Middle frontal gyrus (tissue), 1 donor: ENCODE measurements at regions not wholly inside any gene's neighbourhood (a gene's known extent, or its start where the extent isn't known, plus 50 kb on each side); places are given as distances from the start of the nearest gene placed in this dataset.
A peak's percentile ranks its signal among the peaks of the same experiment; 100 is the strongest.

Source experiments
- DNase-seq: peaks from one replicate; pipeline ENCODE4 v3.0.0-alpha.2; 2015; ENCODE audit warnings: low spot score; ENCODE audit errors: extremely low spot score

DNA sequence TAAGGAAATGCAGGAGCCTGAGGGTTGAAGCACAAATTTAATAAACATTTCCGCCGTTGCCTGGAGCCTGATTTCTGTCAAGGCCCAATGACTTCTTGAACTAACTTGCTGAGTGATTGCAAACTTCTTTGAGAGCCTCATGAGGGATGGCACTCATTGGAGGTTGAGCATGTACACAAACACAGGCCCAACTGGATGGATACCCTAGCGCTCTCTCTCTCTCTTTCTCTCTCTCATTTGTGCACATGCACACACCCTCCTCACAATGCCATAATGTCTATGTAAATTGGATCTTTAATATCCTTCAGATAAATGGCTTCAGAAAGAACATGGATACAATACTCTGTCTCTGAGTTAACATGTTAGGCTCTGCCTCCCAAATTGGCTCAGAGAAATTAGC lies 597.7 kb upstream of the CADM1 start:
- no peak for DNase-seq

DNA sequence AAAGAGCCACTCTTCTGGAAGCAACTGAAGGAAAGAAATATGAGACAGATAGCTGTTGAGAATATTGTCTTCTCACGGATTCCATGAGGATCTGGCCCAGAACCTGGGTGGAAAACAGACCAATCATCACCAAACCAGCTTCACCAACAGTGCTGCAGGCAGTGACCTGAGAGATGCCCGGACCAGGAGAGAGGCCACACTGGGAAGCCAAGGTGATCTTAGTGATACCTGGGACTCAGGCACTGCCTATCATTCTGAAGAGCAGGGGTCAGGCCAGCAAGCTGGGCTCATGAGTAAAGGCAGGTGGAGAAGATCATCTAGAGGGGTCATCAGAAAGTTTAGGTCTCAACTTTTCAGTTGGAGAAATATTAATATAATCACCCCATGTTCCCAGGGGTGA lies 595.8 kb upstream of the CADM1 start:
- no peak for DNase-seq

DNA sequence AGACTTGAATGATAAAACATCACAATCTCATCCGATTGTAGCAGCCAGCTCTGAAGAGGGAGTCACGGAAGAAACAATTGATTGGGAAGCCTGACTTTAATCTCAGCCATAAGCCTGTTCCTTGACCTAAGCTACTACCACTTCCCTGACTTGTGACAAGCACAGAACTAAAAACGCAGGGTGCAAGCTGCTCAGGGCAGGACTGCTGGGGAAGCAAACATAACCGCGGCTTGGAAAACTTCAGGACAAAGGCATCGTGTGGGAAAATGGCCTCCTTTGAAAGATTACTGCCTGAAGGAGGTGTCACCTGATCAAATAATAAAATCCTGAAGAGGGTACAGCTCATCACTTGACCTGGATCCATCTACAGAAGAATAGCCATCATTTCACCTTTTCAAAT lies 595.3 kb upstream of the CADM1 start:
- no peak for DNase-seq

DNA sequence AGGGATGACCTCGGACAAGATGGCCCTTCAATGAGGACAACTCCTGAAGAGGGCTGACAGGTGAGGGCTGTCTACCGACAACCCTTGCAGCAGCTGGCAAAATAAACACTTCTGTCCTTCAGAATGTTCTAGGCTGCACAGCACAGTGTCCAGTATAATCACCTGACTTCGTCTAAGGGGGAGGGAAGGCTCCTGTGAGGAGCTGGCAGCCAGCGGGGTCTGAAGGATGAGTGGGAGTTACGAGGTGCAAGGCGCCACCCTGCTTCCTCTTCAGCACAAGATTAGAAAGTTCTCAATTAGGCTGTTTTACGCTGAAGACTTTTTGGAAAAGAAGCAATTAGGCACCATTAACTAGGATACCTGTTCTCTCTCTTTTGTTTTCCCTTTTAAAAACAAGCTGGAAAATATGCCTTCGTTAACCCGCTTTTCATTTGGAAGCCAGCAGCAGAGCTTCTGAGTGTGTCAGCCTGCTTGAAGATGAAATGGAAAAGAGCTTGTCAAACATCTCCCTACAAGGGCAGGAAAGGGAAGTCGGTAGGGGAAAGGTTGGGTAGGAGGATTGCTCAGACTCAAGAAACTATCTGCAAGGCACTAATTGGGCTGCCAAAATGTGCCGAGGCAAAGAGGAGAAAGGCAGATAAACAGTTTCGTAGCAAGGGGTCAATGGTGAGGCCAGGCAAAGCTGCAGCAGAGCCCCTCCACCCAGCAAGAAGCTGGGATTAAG lies 592.2 kb upstream of the CADM1 start:
- no peak for DNase-seq

DNA sequence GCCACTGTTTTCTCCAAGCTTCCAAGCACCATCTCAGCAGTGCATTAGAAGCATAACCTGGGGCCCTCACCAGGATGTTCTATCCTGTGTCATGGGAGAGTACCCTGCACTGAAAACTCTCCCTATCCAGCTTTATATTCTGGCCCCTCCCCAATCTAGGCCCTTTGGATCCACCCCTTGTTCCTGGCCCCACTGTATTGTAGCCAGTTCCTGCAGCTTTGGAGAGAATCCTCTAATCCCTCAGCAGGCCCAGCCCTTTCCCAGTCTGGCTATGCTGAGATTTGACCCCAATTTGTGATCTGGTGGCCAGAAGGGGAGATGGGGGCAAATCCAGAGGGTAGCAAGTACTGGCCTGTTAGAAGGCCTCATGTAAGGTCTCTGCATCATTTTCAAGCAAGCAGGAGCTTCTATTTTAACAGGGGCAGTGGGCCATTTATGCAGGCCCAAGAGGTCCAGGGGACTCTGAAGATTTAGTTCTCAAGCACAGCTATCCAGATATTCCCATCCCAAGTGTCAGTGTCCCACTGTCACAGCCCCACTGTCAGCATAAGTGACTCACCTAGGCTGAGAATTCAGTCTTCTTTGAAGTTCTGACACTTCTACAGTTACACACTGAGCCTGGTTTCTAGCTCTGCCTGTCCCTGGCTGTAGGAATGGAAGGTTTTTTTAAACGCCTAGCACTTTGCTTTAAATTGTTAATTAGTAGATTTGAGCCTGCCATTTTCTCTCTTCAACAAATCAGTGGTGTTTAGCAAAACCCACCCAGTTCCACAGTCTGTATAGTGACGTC lies 589.5 kb upstream of the CADM1 start:
- no peak for DNase-seq

DNA sequence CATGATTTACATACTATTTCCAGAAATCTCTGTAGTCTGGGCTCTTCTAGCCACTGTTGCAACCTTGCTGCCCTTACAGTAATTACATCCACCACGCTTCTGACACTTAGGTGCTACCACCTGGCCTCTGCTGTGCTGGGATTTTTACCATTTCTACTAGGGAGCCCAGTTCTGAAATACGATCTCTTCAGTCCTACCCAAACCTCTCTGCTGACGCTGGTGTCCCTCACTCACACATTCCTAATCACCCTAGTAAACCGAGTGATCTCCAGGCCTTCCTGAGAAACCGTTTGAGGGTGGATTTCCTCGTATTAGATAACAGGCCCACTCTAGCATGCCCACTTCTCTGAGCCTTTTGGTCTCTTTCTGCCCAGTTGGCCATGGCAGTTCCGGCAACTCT lies 588.9 kb upstream of the CADM1 start:
- DNase-seq: no peak

DNA sequence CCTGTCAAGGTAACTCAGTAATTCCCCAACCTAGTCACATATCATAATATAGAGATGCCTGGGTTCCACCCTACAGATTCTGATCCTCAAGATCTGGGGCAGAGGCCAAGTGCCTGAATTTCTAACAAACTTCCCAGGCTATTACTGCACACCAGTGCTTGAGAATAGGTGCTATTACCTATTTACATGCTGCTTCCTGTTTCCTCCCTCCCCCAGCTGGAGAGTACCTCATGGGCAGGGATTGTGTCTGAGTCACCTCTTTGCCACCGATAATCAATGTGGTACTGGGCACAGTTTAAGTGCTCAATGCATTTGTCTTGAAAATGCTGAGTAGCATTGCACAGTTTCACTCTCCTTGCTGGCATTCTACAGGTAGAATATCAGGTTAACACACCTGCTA lies 582.2 kb upstream of the CADM1 start:
- DNase-seq: no peak

DNA sequence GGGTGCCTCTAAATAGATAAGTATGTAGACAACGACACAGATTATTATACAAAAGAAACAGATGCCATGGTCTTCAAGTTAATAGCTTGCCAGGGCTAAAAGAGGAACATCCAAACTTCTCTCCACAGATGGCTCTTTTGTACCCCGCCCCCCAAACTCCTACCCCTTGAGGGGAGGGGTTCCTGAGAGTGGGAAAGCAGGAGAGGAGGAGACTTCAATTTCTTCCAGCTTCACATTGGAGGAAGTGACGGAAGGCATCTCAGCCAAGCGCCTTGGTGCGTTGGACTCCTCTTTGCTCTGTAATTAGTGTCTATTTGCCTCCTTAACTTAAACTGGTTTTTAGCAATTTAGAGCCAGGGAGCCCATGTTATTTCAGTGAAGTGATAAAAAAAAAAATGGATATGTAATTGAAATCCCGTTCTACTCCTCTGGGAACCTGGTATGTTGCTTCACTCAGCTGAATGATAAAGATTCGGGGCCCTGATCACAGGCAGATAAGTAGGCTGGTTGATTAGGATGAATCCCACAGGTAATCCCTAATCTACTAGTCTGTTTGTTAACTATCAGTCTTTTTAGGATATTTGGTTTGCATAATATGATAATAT lies 580.9 kb upstream of the CADM1 start:
- DNase-seq: no peak

DNA sequence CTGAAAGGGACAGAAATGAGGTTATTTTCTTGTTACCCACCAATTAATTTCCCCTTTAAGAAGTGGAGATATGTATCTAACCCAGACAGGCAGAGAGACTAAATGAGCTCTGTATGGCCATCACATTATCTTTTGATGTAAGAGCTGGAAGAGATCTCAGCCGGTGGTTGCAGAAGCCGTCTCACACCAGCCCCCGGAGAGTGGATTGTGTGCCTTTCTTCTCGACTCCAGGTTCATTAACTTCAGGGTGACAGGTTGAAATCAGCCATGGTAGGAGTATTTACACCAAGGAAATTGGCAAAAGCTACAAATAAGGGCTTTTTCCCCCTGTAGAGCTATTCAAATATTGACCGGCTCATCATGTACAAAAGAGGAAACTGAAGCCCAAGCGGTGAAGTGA lies 580.3 kb upstream of the CADM1 start:
- DNase-seq: no peak

DNA sequence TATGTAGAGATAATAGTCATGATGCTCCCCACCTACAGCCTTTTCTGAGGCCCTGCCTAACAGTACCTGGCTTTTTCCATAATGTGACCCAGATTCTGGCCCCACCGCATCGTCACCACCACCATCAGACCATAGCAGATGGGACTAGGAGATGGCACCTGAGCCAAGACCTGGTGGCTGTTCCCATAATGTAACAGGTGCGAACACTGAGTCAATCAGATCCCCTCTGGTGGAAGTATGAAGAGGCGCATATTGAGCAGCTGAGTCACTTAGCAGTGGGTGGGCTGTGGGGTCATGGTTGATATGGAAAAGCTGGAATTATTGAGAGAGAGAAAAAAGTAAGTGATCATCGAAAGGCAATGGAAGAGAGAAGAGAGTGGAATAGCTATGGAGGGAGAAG lies 578.0 kb upstream of the CADM1 start:
- DNase-seq: no peak

DNA sequence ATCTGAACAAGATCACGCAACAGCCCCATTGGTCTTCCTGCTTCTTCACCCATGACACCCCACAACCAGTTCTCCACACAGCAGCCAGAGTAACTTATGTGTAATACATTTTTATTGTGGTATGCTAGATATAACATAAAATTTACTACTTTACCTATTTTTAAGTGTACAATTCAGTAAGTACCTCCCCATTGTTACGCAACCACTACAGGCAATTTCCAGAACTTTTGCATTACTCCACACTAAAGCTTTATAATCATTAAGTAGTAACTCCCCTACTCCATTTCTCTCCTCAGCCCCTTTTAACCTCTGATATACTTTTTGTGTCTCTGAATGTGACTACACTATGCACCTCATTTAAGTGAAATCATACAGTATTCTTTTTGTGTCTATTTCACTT lies 575.4 kb upstream of the CADM1 start:
- DNase-seq: no peak

DNA sequence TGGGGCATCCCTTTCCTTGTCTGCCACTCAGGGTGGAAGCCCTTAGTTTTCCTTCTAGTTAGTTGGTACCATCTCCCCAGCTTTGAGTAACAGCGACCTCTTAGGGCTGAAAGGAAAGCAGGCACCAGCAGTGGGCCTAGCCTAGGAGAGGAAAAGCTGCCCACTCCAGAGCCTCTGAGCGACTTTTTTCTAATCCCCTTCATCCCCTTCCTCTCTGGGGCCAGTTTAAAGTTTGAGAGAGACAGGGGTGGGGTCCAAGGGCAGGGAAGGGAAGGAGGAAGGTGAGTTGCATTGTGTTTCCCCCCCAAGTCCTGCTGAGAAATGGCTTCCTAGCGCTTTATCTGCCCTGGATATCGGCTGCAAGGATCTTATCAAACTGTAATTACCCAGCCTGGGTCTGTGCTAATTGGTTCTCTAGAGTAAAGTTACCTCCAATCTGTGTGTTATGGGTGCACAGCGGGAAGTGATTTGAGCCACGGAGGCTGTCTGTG lies 573.9 kb upstream of the CADM1 start:
- DNase-seq: no peak

DNA sequence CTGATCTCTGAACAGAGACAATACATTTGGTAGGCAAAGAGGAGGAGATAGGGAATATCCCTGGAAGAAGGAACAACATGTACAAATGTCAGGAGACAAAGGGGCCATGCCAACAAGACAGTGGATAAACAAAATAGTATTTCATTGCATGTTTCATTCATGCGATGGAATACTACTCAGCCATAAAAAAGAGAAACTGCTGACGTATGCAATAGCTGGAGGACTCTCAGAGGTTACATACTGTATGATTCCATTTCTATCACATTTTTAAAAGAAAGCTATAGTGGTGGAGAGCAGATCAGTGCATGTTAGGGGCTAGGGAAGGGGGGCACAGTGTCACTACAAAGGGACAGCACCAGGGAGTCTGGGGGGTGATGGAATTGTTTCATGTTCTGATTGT lies 572.9 kb upstream of the CADM1 start:
- DNase-seq: no peak

DNA sequence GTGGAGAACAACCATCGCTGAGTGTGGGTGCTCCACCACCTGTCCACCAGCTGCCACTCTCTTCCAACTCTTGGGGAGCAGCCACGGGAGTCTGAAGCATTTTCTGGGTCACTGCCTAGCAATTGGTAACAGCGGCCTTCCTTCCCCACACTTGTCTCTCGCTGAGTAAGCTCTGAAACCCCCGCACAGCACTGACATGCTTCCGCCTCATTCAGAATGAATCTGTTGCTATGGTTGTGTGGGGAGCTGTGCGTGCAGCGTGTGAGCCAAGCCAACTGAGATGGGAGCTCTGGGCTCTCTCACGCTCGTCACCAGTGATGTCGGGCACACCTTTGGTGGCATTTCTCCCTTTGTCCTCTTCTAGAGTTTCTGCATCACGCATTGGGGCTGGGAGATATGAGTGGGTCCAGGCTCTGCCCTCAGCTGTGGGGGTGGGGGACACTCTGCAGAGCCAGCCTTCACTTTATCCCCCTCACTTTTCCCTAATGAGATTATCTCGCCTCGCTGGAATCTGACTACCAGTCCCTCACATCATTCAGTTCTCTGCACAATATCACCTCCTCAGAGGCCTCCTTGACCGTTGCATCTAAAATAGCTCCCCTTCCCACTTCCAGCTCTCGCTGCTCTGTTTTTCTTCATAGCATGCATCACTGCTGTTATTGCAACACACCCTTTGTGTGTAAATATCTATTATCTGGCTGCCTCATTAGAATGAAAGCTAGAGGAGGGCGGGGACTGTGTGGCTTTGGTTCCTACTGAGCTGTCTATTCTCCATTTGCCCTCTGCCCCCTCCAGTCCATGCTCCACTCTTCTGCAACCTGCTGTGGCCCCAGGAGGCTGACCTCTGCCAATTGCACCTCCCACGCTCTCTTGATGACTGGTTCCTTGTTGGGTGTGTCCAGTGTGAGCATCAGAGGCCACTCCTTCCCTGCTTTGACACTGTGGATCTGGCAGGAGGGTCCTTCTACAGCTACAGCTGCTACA lies 569.9 kb upstream of the CADM1 start:
- DNase-seq: peak; percentile 58

DNA sequence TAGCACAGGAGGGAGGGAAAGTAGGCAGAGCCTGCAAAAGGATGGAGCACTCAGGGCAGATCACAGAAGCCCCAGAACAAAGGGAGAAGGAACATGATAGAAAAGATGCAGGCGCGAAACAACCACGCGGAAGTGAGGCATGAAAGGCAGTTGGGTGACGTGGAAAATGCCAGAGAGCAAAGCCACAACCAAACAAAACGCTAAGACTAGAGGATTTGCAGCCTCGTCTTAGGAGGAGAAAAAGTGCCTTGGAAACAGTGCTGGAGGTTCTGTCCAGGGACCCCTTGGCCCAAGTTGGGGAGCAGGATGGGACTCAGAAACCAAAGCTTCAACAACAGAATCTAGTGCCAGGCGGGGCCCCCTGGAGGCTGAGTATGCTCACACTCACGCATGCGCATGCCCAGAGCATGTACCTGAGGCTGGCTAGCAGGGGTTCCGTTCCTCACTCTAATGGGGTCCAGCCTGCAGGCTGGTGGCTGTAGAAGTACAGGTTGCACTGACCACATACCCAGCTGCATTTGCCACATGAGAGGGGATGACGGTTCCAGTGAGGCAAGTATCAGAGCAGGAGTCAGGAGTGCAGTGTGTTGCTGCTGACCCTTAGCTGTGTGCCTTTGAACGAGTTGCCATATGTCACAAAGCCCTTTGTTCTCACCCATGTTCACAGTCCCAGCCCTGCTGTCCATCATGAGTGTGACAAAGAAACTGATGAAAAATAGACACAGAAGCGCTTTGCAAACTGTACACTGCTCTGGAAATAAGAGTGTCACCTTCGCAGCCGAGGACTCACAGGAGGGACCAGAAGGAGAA lies 568.6 kb upstream of the CADM1 start:
- no peak for DNase-seq

DNA sequence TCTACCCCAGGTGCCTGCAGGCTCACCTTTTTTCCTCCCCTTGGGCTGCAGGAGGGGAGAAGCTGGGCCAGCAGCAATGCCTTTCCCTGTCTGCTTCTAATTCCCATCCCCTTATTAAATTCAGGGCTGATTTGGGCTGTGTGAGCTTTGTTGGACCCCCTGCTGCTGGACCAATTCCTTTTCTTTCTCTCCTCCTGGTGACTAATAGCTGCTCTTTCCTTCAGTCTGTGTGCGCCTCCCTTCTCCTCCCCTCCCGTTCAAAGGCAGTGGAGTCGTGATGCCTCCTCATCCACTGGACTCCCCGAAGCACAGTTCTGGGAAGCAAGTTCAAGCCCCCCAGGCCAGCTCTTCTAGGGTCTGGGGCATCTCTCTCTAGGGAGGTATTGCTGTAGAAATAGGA lies 567.9 kb upstream of the CADM1 start:
- no peak for DNase-seq

DNA sequence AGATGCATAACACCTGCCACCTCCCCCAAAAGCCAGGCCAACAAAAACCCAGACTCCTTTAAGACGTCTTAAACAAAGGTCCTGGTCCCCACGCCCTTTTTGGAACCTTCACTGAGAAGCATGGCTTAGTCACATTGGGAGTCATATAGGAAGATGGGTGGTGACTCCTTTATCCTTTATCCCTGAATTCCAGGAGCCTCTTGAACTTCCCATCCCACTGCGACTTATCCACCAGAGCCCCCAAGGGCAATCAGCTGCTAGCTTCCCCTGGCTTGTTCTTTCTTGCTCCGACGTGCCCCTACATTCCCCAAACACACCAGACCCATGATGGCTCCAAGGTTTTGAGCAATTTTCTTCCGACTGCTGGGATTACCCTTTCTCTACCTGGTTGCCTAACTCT lies 567.0 kb upstream of the CADM1 start:
- no peak for DNase-seq

DNA sequence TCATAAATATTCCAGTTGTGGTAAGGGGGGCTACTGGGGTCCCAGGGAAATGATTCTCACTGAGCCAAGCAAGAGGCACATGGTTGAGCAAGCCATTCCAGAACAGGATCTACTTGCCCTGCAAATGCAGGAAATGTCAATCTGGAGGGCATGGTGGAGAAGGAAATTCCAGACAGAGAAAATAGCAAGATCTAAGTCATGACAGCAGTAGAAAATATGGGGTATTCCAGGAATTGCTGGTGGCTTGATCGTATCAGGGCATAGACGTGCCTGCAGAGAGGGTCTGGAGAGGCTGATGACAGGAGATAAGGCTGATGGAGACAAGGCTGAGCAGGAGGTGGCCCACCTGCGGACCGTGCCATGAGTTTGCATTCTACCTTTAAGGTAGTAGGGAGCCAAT lies 566.3 kb upstream of the CADM1 start:
- DNase-seq: no peak

DNA sequence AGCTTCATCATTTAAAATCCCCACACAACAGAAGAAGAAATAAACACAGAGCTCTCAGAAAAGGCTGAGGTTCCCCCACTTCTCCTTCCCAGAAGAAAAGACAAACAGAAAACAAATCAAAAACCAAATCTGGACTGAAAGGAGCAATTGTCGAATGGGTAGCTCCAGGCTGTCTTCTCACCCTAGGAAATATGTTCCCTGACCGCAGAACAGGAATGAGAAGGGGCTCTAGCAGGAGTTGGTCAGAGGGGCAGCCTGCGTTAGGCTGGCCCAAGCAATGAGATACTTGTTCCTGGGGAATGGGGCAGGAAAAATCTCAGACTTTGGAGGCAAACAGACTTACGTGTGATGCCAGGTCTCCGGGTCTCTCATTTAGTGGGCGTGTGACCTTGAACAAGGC lies 562.6 kb upstream of the CADM1 start:
- DNase-seq: no peak

DNA sequence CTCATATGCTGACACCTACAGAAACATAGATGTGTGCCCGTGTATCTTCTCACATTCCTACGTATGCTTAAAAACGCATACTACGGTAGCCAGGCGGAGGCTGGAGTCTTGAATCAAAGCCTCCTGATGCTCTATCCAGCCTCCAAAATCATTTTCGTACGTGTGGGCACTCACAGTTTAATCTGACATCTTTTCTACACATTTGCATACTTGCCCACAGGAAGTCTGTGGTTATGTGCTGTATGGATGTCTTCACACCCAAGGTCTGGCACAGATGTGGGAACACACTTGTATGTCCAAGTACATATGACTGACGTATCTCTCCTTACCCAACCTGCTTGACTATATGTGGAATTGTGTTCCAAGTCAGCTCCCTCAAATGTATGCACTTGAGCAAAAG lies 561.8 kb upstream of the CADM1 start:
- DNase-seq: peak; percentile 18
